GM12878 (cell line): ENCODE measurements at regions not wholly inside any gene's neighbourhood (a gene's known extent, or its start where the extent isn't known, plus 50 kb on each side); places are given as distances from the start of the nearest gene placed in this dataset.

Experiments used
- ATF3 ChIP-seq: IDR thresholded peaks from 2 replicates; pipeline ENCODE4 v1.6.1; 2011; ENCODE audit warnings: low read depth, mild to moderate bottlenecking, low read length, moderate library complexity, borderline replicate concordance; ENCODE audit errors: extremely low read depth
- CBX3 ChIP-seq: fragments of 200-600 bp; sonication (generic); IDR thresholded peaks from 2 replicates; pipeline ENCODE4 v1.6.1; 2016; ENCODE audit warnings: low read depth, borderline replicate concordance
- CREB1 ChIP-seq: IDR thresholded peaks from 2 replicates; pipeline ENCODE4 v1.6.1; 2012; ENCODE audit warnings: low read depth, mild to moderate bottlenecking, inconsistent platforms
- CTCF ChIP-seq, 3 experiments: IDR thresholded peaks in 2 of 3; conservative IDR thresholded peaks in 1 of 3; 2 replicates each; pipeline ENCODE4 v1.5.1; 2011; ENCODE audit warnings: low read depth in 3 of 3, low read length in 3 of 3, mild to moderate bottlenecking in 3 of 3, control low read depth in 2 of 3, moderate library complexity in 2 of 3, inconsistent platforms in 1 of 3, mixed read lengths in 1 of 3; ENCODE audit not compliant: control insufficient read depth in 2 of 3, insufficient read depth in 1 of 3; ENCODE audit errors: extremely low read depth in 1 of 3
- EZH2 ChIP-seq: IDR thresholded peaks from 2 replicates; pipeline ENCODE4 v1.6.1; 2012; ENCODE audit warnings: low read depth, mild to moderate bottlenecking, control low read depth, inconsistent platforms, low read length, borderline replicate concordance; ENCODE audit not compliant: control insufficient read depth
- MAX ChIP-seq: IDR thresholded peaks from 2 replicates; pipeline ENCODE4 v1.6.1; 2012; ENCODE audit warnings: low read depth, low read length, improper control_type of control experiment
- NR2C2 ChIP-seq: IDR thresholded peaks from 2 replicates; pipeline ENCODE4 v1.6.1; 2011; ENCODE audit warnings: borderline replicate concordance, low read depth; ENCODE audit not compliant: control insufficient read depth, insufficient read length
- NRF1 ChIP-seq: conservative IDR thresholded peaks from 2 replicates; pipeline ENCODE4 v1.6.1; 2011; ENCODE audit warnings: mild to moderate bottlenecking, low read depth, low read length, improper control_type of control experiment
- POLR2A ChIP-seq: IDR thresholded peaks from 2 replicates; pipeline ENCODE4 v1.6.1; 2011; ENCODE audit warnings: low read depth, mild to moderate bottlenecking, low read length
- POU2F2 ChIP-seq: IDR thresholded peaks from 3 replicates; pipeline ENCODE4 v1.6.1; 2011; ENCODE audit warnings: low read depth, mild to moderate bottlenecking, low read length, borderline replicate concordance
- SMAD1 ChIP-seq: fragments of 450-650 bp; IDR thresholded peaks from 2 replicates; pipeline ENCODE4 v1.6.1; 2018; ENCODE audit warnings: mild to moderate bottlenecking, low read depth; ENCODE audit not compliant: partially characterized antibody
- YY1 ChIP-seq: IDR thresholded peaks from 2 replicates; pipeline ENCODE4 v1.6.1; 2011; ENCODE audit warnings: low read depth, mild to moderate bottlenecking, low read length

DNA sequence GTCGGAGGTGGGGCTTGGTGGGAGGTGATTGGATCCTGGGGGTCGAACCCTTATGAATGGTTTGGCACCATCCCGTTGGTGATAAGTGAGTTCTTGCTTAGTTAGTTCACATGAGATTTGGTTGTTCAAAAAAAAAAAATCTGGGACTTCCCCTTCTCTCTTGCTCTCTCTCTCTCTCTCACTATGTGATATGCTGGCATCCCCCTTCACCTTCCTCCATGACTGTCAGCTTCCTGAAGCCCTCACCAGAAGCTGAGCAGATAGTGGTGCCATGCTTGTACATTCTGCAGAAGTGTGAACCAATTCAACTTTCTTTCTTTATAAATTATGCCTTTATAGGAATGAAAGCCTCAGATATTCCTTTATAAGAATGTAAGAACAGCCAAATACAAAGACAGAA, 269.7 kb upstream of the APCDD1 start:
- no peak for TF ChIP-seq ATF3
- no peak for TF ChIP-seq POU2F2
- TF ChIP-seq POLR2A = no peak
- no peak for TF ChIP-seq NR2C2
- TF ChIP-seq MAX = no peak
- no peak for TF ChIP-seq NRF1
- no peak for TF ChIP-seq SMAD1
- TF ChIP-seq CBX3 = no peak
- TF ChIP-seq EZH2 = no peak
- TF ChIP-seq CTCF (IDR thresholded peaks at IDR 0.05 in 2 of 3, conservative IDR thresholded peaks at IDR 0.05 in 1 of 3; ENCODE audit: control insufficient read depth in 2 of 3, extremely low read depth in 1 of 3, insufficient read depth in 1 of 3, low read depth in 3 of 3, low read length in 3 of 3) = no peak
- TF ChIP-seq CREB1 = no peak
- TF ChIP-seq YY1 = no peak
